Keratinocyte (primary cell): ENCODE measurements at regions not wholly inside any gene's neighbourhood (a gene's known extent, or its start where the extent isn't known, plus 50 kb on each side); places are given as distances from the start of the nearest gene placed in this dataset.

Source experiments
- DNase-seq: peaks from one replicate; pipeline ENCODE4 v3.0.0-alpha.2; 2011; ENCODE audit warnings: low read depth, missing footprints, low spot score
- FAIRE-seq: peaks from 2 replicates; lab custom pipeline; 2011; peaks lifted over from hg19 to GRCh38; lab: Jason Lieb, UNC
- H2AFZ ChIP-seq: 2 replicates; pipeline ENCODE4 v1.6.0; 2012; ENCODE audit warnings: low read length, control low read depth, inconsistent platforms; ENCODE audit not compliant: control insufficient read depth
- H3K27ac ChIP-seq: 2 replicates; pipeline ENCODE4 v1.5.1; 2011; ENCODE audit warnings: low read length; ENCODE audit not compliant: control insufficient read depth, insufficient read depth
- H3K27me3 ChIP-seq: 3 replicates; pipeline ENCODE4 v1.6.0; 2011; ENCODE audit warnings: low read length; ENCODE audit not compliant: control insufficient read depth, insufficient read depth; ENCODE audit errors: extremely low read depth
- H3K36me3 ChIP-seq, 2 experiments: 2 replicates in 1 of 2; 3 replicates in 1 of 2; pipeline ENCODE4 v1.5.1; 2011; ENCODE audit warnings: low read length in 2 of 2, mild to moderate bottlenecking in 1 of 2; ENCODE audit not compliant: control insufficient read depth in 2 of 2, insufficient read depth in 2 of 2; ENCODE audit errors: extremely low read depth in 1 of 2
- H3K4me1 ChIP-seq: 3 replicates; pipeline ENCODE4 v1.5.1; 2011; ENCODE audit warnings: low read length; ENCODE audit not compliant: control insufficient read depth, insufficient read depth; ENCODE audit errors: extremely low read depth
- H3K4me2 ChIP-seq: 3 replicates; pipeline ENCODE4 v1.6.0; 2011; ENCODE audit warnings: low read depth, low read length; ENCODE audit not compliant: control insufficient read depth, insufficient read depth; ENCODE audit errors: extremely low read depth
- H3K4me3 ChIP-seq, 3 experiments: fragments of 200-600 bp in 1 of 3; sonication (generic) in 1 of 3; 2 replicates in 2 of 3; 3 replicates in 1 of 3; pipeline ENCODE4 v1.5.1; 2011 to 2016; ENCODE audit warnings: low read length in 3 of 3, mild to moderate bottlenecking in 3 of 3, control low read depth in 2 of 3, inconsistent platforms in 1 of 3, low read depth in 1 of 3, mixed read lengths in 1 of 3, mixed run types in 1 of 3, moderate library complexity in 1 of 3; ENCODE audit not compliant: control insufficient read depth in 2 of 3, insufficient read depth in 2 of 3; ENCODE audit errors: extremely low read depth in 1 of 3
- H3K79me2 ChIP-seq: 2 replicates; pipeline ENCODE4 v1.6.0; 2012; ENCODE audit warnings: low read length; ENCODE audit not compliant: control insufficient read depth, insufficient read depth
- H3K9ac ChIP-seq: 3 replicates; pipeline ENCODE4 v1.6.0; 2011; ENCODE audit warnings: low read length; ENCODE audit not compliant: control insufficient read depth, insufficient read depth; ENCODE audit errors: extremely low read depth
- H3K9me1 ChIP-seq: 3 replicates; pipeline ENCODE4 v1.6.0; 2011; ENCODE audit warnings: low read length; ENCODE audit not compliant: control insufficient read depth, insufficient read depth; ENCODE audit errors: extremely low read depth
- H3K9me3 ChIP-seq: 2 replicates; pipeline ENCODE4 v1.5.1; 2012; ENCODE audit warnings: low read depth, low read length; ENCODE audit not compliant: control insufficient read depth
- H4K20me1 ChIP-seq: 3 replicates; pipeline ENCODE4 v1.6.0; 2011; ENCODE audit warnings: low read length; ENCODE audit not compliant: control insufficient read depth, insufficient read depth; ENCODE audit errors: extremely low read depth
- CTCF ChIP-seq, 3 experiments: IDR thresholded peaks in 1 of 3; conservative IDR thresholded peaks in 1 of 3; optimal IDR thresholded peaks in 1 of 3; 2 replicates in 2 of 3; 3 replicates in 1 of 3; pipeline versions ENCODE3 to v1.5.1; 2011; ENCODE audit warnings: low read length in 3 of 3, mild to moderate bottlenecking in 3 of 3, moderate library complexity in 2 of 3, control low read depth in 1 of 3, inconsistent platforms in 1 of 3; ENCODE audit not compliant: insufficient read depth in 2 of 3; ENCODE audit errors: extremely low read depth in 1 of 3
- EZH2 ChIP-seq: IDR thresholded peaks from one replicate; pipeline ENCODE4 v1.6.1; 2012; ENCODE audit warnings: inconsistent platforms, mild to moderate bottlenecking, low read length, moderate library complexity
- dilution Hi-C: fragments of 300-500 bp; cut with MboI; formaldehyde crosslinking; loops from one replicate; pipeline ENCODE4 v1.7.0; 2020; ENCODE audit warnings: low sequenced_read_pairs; ENCODE audit not compliant: extremely low pct_ligation_motif_present

GRCh38 chr6:95815389-95816056 lies 200.3 kb upstream of the FUT9 start:
- no peaks in the 10 kb centered on the region for H3K27me3 ChIP-seq
- TF ChIP-seq EZH2 (no peak), CTCF (optimal IDR thresholded peaks at IDR 0.05 in 1 of 3, IDR thresholded peaks at IDR 0.05 in 1 of 3, conservative IDR thresholded peaks at IDR 0.05 in 1 of 3; ENCODE audit: extremely low read depth in 1 of 3, insufficient read depth in 2 of 3, low read length in 3 of 3) (no peak)
- dilution Hi-C loops: no loop called here
- FAIRE-seq: no peak
- no peak overlapping the region for H3K27ac ChIP-seq
- H3K4me2 ChIP-seq: no peak overlapping the region
- no peak for DNase-seq
- H3K9ac ChIP-seq: no peak overlapping the region
- H3K4me1 ChIP-seq: no peaks in the 10 kb centered on the region
- no peaks in the 10 kb centered on the region for H4K20me1 ChIP-seq
- H3K9me3 ChIP-seq: peaks cover 2% of the 10 kb centered on the region
- H2AFZ ChIP-seq: no peak overlapping the region
- no peak overlapping the region for H3K4me3 ChIP-seq
- no peaks in the 10 kb centered on the region for H3K9me1 ChIP-seq
- H3K36me3 ChIP-seq: no peaks in the 10 kb centered on the region
- H3K79me2 ChIP-seq: no peaks in the 10 kb centered on the region

GRCh38 chr6:95819461-95819860 lies 196.3 kb upstream of the FUT9 start:
- Histone ChIP-seq H3K9me3 (peaks cover 2% of the 10 kb centered on the region), H3K4me2 (no peak overlapping the region), H4K20me1 (no peaks in the 10 kb centered on the region), H3K4me1 (no peaks in the 10 kb centered on the region), H3K27ac (no peak overlapping the region), H2AFZ (no peak overlapping the region), H3K9ac (no peak overlapping the region), H3K4me3 (no peak overlapping the region), H3K9me1 (no peaks in the 10 kb centered on the region), H3K36me3 (no peaks in the 10 kb centered on the region), H3K27me3 (no peaks in the 10 kb centered on the region), H3K79me2 (no peaks in the 10 kb centered on the region)
- FAIRE-seq (no peak), DNase-seq (no peak)
- dilution Hi-C loops: no loop called here
- TF ChIP-seq EZH2 (no peak), CTCF (optimal IDR thresholded peaks at IDR 0.05 in 1 of 3, IDR thresholded peaks at IDR 0.05 in 1 of 3, conservative IDR thresholded peaks at IDR 0.05 in 1 of 3; ENCODE audit: extremely low read depth in 1 of 3, insufficient read depth in 2 of 3, low read length in 3 of 3) (no peak)
